ENCODE measurements at regions not wholly inside any gene's neighbourhood (a gene's known extent, or its start where the extent isn't known, plus 50 kb on each side); places are given as distances from the start of the nearest gene placed in this dataset.

DNA sequence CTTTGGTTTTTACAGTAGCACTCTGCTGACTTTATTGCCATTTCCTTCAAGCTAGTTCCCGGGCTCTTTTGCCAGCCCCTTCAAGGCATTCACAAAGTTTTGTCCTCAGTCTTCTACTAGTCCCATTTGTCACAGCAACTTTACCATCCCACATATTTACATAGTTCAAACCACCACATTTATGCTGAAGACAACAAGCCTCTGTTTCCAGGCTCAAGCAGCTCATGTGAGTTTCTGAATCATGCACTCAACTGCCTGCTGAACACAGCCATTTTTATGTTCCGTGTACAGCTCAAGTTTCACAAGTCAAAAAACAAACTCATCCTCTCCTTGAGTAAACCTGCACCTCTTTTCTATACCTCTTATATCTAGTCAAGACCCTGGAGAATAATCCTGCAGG lies 977.0 kb upstream of the SLC10A2 start:
- TF ChIP-seq, protein P1, sequence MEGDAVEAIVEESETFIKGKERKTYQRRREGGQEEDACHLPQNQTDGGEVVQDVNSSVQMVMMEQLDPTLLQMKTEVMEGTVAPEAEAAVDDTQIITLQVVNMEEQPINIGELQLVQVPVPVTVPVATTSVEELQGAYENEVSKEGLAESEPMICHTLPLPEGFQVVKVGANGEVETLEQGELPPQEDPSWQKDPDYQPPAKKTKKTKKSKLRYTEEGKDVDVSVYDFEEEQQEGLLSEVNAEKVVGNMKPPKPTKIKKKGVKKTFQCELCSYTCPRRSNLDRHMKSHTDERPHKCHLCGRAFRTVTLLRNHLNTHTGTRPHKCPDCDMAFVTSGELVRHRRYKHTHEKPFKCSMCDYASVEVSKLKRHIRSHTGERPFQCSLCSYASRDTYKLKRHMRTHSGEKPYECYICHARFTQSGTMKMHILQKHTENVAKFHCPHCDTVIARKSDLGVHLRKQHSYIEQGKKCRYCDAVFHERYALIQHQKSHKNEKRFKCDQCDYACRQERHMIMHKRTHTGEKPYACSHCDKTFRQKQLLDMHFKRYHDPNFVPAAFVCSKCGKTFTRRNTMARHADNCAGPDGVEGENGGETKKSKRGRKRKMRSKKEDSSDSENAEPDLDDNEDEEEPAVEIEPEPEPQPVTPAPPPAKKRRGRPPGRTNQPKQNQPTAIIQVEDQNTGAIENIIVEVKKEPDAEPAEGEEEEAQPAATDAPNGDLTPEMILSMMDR (IDR thresholded peaks at IDR 0.05; ENCODE audit: borderline replicate concordance, extremely low read depth, low read length, poor library complexity, severe bottlenecking): no peak
- no peak for TF ChIP-seq EZH2 (IDR thresholded peaks at IDR 0.05; ENCODE audit: borderline replicate concordance, low read depth, low read length, severe bottlenecking)
